ENCODE measurements at regions not wholly inside any gene's neighbourhood (a gene's known extent, or its start where the extent isn't known, plus 50 kb on each side); places are given as distances from the start of the nearest gene placed in this dataset.

DNA sequence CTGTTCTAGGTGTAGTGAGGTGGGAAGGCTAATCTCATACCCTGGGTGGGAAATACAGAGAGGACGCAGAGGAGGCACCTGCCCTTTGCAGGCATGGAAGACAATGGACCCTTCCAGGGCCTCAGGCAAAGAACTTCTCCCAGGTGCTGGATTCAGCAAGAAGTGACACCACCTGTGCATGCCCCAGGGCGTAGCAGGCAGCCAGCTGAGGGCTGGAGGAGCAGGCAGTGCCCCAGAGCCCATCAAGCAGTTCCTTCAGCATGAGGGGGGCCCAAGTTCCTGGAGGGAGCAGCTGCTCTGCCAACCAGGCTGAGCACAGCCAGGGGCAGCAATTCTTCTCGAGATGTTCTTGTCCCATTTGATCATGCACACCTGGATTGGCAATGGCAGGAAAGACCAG, 170.3 kb upstream of the PDE10A start:
- H3K4me1 ChIP-seq (ENCODE audit: control insufficient read depth, insufficient read depth, low read length): no peaks in the 10 kb centered on the region; the same call in 1 of the 2 replicates
- no peak overlapping the region for H3K56ac ChIP-seq (ENCODE audit: extremely low read depth, insufficient read depth, low read length)
- H3K18ac ChIP-seq (ENCODE audit: low read depth, low read length): no peak overlapping the region
- no peak overlapping the region for H2BK20ac ChIP-seq (ENCODE audit: low read depth, low read length)
- 80% methylated on average over 1 of the region's 3 CpGs; no CpG with 5 or more reads in 1 of the 2 experiments for WGBS, 2 experiments (ENCODE audit: extremely low coverage in 2 of 2, insufficient read length in 1 of 2)
- H2AFZ ChIP-seq (replicated peaks; ENCODE audit: low read length, poor library complexity): no peak overlapping the region
- no peaks in the 10 kb centered on the region for H3K79me1 ChIP-seq (ENCODE audit: low read depth in 1 of 2, low read length in 2 of 2)
- H3K14ac ChIP-seq (replicated peaks; ENCODE audit: low read depth, low read length): no peak overlapping the region
- no peaks in the 10 kb centered on the region for H3K9me1 ChIP-seq (ENCODE audit: insufficient read depth, low read length)
- intact Hi-C loops (cut with micrococcal nuclease) (no loop called here), dilution Hi-C loops (cut with HindIII; ENCODE audit: low sequenced_read_pairs, unreplicated experiment) (no loop called here), in situ Hi-C loops (cut with MboI; ENCODE audit: low sequenced_read_pairs) (no loop called here)
- H2BK120ac ChIP-seq (ENCODE audit: low read depth, low read length): no peak overlapping the region
- peaks cover 2% of the 10 kb centered on the region for H3K36me3 ChIP-seq (ENCODE audit: control insufficient read depth, insufficient read depth, low read length)
- DNase-seq (no peak), ATAC-seq (ENCODE audit: low read depth) (no peak)
- no peak overlapping the region for H2BK5ac ChIP-seq (ENCODE audit: low read depth, low read length, poor library complexity, severe bottlenecking)
- no peak for TF ChIP-seq SMC3 (IDR thresholded peaks at IDR 0.05; ENCODE audit: low read depth, low read length)
- TF ChIP-seq FOS (IDR thresholded peaks at IDR 0.05; ENCODE audit: low read depth, low read length): no peak
- TF ChIP-seq BHLHE40 (IDR thresholded peaks at IDR 0.05; ENCODE audit: low read depth, low read length): no peak
- TF ChIP-seq POLR2A (IDR thresholded peaks at IDR 0.05; ENCODE audit: low read depth, low read length): no peak
- TF ChIP-seq, protein P1, sequence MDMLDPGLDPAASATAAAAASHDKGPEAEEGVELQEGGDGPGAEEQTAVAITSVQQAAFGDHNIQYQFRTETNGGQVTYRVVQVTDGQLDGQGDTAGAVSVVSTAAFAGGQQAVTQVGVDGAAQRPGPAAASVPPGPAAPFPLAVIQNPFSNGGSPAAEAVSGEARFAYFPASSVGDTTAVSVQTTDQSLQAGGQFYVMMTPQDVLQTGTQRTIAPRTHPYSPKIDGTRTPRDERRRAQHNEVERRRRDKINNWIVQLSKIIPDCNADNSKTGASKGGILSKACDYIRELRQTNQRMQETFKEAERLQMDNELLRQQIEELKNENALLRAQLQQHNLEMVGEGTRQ (IDR thresholded peaks at IDR 0.05; ENCODE audit: low read depth, low read length): no peak
- TF ChIP-seq MXI1 (IDR thresholded peaks at IDR 0.05; ENCODE audit: borderline replicate concordance, low read depth, low read length): no peak
- no peak for TF ChIP-seq MAZ (IDR thresholded peaks at IDR 0.05; ENCODE audit: borderline replicate concordance, low read depth, low read length)
- TF ChIP-seq MAFK (IDR thresholded peaks at IDR 0.05; ENCODE audit: low read depth, low read length): no peak
- no peak overlapping the region for H3K27ac ChIP-seq (ENCODE audit: insufficient read depth, low read length)
- no peaks in the 10 kb centered on the region for H3K27me3 ChIP-seq (ENCODE audit: control insufficient read depth, insufficient read depth, low read length)
- H3K4me2 ChIP-seq (ENCODE audit: low read depth, low read length): no peak overlapping the region
- H2AK9ac ChIP-seq (replicated peaks; ENCODE audit: low read depth, low read length, poor library complexity): no peak overlapping the region
- BruUV-seq (replicated peaks): no TSS peak
- H4K91ac ChIP-seq (ENCODE audit: insufficient read depth, low read depth, low read length): no peak overlapping the region
- H3K9ac ChIP-seq (ENCODE audit: low read depth, low read length): no peak overlapping the region
- no peak overlapping the region for H4K5ac ChIP-seq (ENCODE audit: low read depth, low read length)
- no peak overlapping the region for H2BK15ac ChIP-seq (ENCODE audit: low read depth, low read length)
- H3K4ac ChIP-seq (ENCODE audit: low read depth, low read length): no peak overlapping the region
- H3K9me3 ChIP-seq (ENCODE audit: control insufficient read depth, insufficient read depth, low read length): no peaks in the 10 kb centered on the region
- H4K8ac ChIP-seq (ENCODE audit: low read depth in 2 of 2, low read length in 2 of 2): no peak overlapping the region
- H2AK5ac ChIP-seq (ENCODE audit: low read depth, low read length): no peak overlapping the region
- ChIA-PET CTCF (no interaction called here), POLR2A (ENCODE audit: unreplicated experiment) (no interaction called here)
- H3K4me3 ChIP-seq (ENCODE audit: insufficient read depth, low read depth, low read length): no peak overlapping the region
- no peak overlapping the region for H3K23ac ChIP-seq (ENCODE audit: low read depth, low read length)
- H4K20me1 ChIP-seq (ENCODE audit: insufficient read depth, low read length): no peaks in the 10 kb centered on the region; the same call in 1 of the 2 replicates
